HG03045 (cell line): ENCODE measurements at regions not wholly inside any gene's neighbourhood (a gene's known extent, or its start where the extent isn't known, plus 50 kb on each side); places are given as distances from the start of the nearest gene placed in this dataset.
"Not testable (repeated sequence)": the region's sequence is repeated elsewhere in the genome, so short reads cannot be mapped to it uniquely, and the experiment has no call there.

Source experiments
- ATAC-seq: cut with Tn5 transposase; IDR thresholded peaks from one replicate; pipeline ENCODE4 v1.9.1; 2021; ENCODE audit warnings: mild to moderate bottlenecking, moderate library complexity; ENCODE audit not compliant: unreplicated experiment

DNA sequence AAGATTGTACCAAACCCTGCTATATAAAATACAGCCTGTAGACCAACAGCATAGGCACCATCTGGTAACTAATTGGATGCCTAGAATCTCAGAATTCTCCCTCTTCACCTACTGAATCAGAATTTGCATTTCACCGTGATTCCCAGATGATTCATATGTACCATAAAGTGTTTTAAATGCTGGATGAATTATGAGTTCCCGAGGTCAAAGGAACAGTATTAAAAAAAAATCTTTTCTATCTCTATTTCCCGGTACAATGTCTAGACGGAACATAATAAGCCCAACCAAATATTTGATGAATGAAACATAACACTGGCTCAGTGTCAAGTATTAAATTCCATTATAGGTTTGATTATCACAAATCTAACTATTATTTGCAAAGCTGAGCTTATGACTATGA lies 280.0 kb downstream of the ANKRD50 start:
- no peak for ATAC-seq

DNA sequence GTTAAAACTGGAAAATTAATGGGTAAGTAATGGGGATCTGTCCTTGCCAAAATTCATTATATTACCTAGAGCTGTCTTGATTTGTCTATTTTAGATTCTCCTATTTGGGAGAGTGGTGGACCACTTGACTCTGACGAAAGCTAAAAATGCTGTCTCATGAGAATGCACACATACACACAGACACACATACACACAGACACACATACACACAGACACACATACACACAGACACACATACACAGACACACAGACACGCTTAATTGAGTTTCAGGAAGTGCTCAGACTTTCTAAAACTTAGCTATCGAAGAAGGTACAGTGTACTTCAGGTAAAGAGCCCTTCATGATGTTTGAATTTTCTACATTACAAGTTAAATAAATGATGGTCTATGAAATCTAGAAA lies 279.5 kb downstream of the ANKRD50 start:
- ATAC-seq, result no peak

DNA sequence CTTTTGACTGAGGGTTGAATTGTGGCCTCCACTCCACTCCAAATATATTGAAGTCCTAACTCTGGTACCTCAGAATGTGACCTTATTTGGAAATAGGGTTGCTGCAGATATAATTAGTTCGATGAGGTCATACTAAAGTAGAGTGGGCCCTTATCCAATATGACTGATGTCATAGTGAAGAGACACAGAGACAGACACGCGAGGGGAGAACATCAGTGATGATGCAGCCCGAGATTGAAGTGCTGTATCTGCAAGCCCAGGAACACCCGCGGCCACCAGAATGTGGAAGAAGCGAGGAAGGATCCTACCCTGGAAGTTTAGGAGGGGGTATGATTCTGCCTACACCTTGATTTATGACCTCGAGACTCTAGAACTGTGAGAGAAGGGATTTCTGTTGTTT lies 279.0 kb downstream of the ANKRD50 start:
- no peak for ATAC-seq

DNA sequence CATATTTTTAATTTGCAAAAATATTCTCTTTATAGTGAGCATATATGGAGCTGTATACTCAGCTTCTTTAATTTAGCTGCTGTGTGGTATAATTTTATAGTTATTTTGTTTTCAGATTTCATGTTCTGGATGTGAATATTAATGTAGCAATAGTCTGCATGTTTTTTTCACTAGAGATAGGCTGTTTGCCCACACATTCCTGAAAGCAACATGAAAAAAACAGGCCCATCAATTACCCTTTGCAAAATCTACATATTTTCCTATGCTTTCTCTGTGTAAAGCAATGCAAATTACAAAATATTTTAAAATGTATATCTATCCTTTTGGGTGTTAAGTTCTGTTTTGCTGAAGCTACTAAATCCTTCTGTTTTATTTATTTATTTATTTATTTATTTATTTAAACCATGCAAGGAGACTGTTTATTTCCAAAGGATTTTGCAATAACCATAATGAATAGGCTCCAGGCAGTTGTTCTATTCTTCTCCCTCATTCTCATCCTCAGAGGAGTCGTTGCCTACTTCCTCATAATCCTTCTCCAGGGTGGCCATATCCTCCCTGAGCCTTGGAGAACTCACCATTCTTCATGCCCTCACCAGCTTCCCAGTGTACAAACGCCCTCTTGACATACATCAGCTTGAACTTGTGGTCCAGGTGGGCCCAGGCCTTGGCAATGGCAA lies 277.1 kb downstream of the ANKRD50 start:
- no peak for ATAC-seq

DNA sequence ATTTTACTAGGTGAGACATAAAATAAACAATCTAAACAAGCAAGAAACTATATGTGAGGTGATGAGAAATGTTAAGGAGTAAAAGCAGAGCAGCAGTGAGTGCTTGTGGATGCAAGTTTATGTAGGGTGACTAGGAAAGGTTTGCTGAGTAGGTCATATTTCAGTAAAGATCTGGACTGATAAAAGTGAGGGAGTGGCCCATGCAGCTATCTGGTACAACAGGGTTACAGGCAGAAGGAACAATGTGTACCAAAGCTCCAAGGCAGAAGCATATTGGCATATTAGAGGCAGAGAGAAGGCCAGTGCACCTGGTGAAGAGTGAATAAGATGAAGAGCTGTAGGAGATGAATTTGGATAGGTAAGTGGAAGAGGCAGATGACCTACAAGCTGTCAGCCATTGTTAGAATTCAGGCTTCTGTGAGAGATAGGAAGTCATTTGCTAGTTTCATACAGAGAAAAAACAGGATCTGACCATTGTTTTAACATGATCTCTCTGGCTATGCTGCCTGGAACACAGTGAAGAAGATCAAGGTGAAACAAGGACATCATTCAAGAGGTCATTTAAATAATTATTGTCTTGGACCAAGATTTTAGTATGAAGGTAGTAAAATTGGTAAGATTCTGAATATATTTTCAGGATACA lies 274.6 kb downstream of the ANKRD50 start:
- no peak for ATAC-seq

DNA sequence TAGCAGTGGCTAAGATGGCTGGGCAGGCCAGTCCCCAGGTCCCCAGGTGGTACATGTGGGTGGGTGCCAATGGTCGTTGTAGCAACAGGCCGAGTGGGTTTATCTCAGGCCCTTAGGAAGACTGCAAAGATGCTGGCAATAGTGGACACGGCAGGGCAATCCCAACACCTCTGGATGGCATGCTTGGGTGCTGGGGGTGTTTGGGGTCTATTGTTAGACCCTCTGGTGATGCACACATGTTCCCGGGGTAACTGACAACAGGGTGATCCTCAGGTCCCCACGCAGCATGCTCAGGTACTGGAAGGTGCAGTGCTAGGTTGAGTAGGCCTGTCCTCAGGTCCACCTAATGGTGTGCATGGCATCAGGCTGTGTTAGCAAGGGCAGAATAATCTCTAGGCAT lies 267.5 kb downstream of the ANKRD50 start:
- no peak for ATAC-seq

DNA sequence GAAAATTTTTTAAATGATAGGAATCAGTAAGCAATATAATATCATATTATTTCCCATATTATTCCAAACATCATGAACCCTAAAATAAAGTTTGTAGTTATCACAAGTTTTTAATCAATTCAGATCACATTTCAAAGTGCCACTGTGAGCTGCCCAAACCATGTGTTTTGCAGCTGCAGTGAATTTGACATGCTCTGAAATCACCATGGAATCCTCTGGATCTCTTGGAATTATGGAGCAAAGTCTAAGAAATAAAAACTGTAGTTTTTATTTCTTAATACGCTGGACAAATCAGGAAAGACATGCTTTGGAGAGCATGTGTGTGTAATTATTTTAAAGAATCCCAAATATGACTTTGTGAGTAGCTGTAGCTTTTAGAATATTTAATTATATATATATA lies 262.7 kb downstream of the ANKRD50 start:
- ATAC-seq, result no peak

DNA sequence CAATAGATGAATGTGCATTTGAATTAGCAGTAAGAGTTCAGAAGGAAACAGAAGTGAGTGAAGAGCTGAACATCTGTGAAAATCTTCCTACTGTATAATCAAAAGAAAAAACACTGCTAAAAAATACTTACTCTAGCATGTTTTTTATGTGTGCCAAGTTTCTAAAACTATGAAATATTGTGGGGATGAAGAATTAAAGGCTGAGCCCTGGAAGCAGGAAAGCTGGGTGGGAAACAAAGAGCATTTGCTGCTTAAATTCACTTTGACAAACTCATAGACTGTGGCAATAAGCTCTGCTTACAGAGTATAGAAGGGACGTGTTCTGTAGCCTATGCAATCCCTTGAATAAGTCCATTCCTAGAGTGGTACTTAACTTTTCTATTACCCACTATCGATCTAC lies 261.7 kb downstream of the ANKRD50 start:
- no peak for ATAC-seq

DNA sequence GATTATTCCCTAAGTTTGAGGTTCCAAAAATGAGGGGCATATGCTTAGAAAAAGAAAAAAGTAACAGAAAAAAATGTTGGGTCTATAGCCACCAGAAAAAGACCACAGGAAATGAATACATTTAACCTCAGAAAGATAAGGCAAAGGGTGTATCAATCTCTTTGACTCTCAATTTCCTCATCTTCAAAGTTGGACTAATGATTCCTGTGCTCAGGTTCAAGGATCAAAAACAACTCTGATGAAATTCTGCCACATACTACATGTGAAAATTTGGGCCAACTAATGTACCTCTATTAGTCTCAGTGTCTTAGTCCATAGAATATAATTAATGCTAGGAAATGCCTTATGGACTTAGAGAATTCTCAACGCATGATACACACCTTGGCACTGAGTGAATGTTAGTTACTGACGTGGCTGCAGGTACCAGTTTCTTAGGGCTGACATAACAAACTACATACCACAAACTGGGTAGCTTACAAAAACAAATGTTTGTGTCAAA lies 257.7 kb downstream of the ANKRD50 start:
- no peak for ATAC-seq

DNA sequence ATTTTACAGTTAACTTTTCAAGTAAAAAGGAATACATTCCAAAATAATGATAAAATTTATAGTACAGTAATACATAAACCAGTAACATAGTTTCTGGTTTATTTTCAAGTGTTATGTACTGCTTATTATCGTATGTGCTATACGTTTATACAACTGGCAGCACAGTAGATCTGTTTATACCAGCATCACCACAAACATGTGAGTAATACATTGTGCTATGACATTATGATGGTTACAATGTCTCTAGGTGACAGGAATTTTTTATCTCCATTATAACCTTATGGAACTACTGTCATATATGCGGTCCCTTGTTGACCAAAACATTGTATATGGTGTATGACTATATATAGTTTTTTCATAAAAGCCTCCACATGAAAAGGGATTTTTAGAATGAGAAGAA lies 256.9 kb downstream of the ANKRD50 start:
- ATAC-seq, result no peak

DNA sequence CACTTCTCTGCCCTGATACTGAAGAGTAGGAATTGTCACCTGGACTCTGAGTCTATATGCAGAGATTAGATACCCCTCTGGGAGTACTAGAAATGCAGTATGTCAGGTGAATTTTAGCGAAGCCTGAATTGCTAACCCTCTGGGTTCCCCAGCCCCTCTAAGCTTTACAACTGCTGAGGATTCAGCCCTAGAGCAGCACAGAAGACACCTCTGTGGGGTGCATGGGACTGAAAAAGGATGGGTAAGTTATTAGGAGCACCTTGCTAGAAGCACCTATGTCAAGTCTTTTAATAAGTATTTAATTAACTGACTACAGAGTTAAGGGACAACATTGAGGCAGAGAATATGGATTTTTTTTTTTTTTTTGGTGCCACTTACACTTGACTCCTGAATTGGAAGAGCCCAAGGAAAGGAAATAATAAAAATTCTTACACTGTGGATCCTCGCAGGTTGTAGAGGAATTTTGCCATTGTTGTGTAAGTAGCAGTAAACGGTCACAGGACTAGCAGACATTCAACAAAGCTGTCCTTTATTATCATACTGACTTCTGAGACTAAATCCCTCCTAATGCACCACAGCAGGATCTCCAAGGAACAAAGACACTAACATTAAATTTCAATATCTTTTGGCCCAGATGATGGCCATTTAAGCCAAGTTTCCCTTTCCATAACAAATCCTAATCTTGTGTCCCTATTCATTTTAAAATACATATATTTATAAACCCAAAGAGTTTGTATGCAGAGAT lies 253.2 kb downstream of the ANKRD50 start:
- no peak for ATAC-seq

DNA sequence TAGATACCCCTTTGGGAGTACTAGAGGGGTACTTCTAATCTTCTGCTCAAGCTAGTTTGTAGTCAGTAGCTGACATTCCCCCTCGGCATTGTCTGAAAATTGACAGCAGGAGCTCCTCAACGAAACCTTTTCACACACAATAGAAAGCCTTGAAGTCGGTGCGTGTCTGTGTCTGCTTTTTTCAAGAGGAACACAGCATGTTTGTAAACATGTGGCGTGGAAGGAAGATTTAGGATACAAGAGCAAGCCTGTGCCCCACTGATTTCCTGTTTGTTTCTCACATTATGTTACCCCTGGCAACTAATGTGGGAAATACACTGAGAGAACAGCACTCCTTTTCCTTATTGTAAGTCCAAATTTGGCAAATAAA lies 252.6 kb downstream of the ANKRD50 start:
- ATAC-seq, result no peak

DNA sequence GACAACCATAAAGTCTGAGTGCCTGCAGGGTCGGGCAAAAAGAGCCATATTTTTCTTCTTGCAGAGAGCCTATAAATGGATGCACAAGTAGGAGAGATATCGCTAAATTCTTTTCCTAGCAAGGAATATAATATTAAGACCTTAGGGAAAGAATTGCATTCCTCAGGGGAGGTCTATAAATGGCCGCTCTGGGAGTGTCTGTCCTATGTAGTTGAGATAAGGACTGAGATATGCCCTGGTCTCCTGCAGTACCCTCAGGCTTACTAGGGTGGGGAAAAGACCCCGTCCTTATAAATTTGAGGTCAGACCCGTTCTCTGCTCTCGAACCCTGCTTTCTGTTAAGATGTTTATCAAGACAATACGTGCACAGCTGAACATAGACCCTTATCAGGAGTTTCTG lies 250.9 kb downstream of the ANKRD50 start:
- ATAC-seq, result not testable (repeated sequence)

DNA sequence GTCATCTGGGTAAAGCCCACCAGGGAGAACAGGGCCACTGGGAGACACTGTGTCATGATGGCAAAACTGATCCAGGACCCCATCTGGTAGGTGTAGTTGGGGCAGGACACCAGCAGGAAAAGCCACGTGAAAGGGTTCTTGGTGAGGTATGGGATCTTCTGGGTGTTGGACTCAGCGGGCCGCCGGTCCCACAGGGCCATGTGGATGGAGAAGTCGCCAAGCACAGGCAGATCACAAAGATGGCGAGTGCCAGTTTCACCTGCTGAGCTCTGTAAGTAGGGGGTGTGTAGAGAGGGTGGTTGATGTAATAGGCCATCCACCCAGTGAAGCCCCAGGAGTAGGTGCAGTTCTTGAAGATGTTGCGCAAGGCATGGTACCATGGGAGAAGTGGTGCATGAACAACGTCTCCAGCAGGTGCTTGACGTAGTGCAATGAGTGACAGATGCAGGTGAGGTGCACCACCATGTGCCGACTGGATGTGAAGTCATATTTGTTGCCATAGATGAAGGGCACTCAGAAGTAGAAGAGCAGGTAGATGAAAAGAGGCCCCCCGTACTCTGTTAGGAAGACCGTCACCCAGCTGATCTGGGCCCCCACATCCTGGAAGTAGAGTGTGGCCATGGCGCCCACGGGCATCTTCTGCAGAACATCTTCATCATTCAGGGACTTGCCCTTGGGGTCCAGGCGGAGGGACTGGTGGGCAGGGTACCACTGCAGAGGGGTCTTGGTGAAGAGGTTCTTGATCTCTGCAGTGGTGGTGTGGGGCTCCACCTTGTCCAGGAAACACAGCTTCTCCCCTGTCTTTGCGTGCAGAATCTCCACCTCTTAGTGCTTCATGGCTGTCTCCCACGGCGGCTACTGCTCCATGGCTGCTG lies 249.3 kb downstream of the ANKRD50 start:
- no peak for ATAC-seq

DNA sequence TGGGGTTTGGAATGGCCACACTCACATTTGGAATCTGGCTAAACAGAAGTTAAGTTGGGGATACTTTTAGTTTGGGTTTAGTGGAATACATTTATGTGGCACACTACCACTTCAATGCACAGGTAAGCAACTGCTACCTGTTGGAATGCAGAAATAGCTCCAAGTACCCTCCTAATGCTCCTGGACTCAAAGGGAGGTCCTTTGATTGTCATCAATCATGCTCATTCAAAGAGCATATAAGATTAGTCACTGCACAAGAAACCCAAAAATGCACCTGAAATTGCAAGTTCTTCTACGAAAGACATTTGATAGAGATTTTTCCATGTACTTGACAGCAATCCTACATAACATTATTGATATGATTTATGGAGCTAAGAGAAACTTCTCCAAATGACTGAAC lies 247.7 kb downstream of the ANKRD50 start:
- ATAC-seq, result no peak

DNA sequence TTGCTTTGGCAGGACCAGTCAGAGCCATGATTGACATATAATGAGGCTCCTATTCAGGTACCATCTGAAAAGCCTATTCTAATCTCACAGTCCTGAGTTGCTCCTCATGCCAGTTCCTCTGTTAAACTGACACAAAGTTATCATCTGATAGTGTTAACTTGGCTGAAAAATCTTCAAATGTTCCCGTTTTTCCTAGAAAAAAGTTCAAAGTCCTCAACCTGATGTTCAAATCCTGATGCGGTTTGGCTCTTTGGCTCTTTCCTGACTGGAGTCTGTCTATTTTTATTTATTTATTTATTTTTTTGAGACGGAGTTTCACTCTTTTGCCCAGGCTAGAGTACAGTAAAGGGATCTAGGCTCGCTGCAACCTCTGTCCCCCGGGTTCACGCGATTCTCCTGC lies 244.2 kb downstream of the ANKRD50 start:
- no peak for ATAC-seq

DNA sequence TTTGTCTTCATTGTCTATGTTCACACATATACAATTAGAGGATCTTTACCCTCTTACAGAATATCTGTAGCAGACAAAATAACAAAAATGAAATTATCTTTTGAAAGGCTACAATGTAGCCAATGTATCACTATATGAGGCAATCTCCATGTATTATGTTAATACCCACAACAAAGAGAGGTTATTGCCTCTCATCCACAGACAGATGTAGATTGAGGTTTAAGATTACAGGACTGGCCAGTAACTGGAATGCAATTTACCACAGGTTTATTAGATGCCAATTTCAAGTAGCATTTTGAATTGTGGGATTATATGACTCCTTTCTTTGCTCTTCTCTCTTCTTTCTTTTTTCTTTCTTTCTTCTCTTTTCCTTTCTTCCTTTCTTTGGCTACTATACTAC lies 242.6 kb downstream of the ANKRD50 start:
- no peak for ATAC-seq

DNA sequence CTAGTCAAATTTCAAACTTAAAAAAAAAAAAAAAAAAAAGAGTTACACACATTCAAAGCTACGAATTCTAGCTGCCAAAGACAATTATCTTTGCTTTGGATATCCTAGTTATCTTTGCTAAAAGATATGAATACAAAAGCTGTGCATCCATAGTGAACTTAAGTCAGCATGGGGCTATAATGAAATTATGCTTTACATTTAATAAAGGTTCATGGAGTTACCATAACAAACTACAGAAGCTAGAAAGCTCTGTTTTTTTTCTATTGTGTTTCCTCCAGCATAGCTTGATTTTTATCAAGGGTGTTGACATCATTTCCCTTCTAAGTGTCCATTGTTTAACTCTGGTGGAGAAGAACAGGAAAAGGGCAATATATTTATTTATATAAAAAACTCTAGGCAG lies 234.1 kb downstream of the ANKRD50 start:
- ATAC-seq, result no peak

DNA sequence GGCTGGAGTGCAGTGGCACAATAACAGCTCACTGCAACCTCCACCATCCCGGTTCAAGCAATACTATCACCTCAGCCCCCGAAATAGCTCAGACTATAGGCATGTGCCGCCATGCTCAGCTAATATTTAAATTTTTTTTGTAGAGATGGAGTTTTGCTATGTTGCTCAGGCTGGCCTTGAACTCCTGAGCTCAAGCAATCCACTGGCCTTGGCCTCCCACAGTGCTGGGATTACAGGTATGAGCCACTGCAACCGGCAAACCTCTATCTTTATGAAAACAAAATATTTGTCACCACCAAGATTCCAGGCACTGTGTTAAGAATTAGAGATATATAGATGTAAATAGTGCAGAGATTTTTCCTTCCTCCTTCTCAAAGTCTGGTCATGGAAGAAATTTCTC lies 232.5 kb downstream of the ANKRD50 start:
- no peak for ATAC-seq

DNA sequence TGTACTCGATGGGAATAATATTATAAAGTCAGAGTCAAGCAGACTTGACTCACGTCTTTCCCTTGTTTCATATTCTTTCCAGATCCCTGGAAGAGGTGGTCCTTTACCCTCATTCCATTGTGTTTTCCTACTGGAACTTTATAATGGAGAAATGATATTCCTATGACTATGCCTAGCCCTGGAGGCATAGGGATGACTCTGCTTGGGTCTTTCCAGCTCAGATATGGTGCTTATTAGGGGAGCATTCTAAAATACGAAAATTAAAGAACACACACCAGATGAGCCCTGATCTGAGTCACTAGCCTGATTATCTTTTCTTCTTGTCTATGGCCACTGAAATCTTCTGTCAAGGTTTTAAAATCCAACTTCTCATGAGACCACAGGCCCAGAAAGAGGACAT lies 231.4 kb downstream of the ANKRD50 start:
- no peak for ATAC-seq
